ENCODE measurements at regions not wholly inside any gene's neighbourhood (a gene's known extent, or its start where the extent isn't known, plus 50 kb on each side); places are given as distances from the start of the nearest gene placed in this dataset.
A peak's percentile ranks its signal among the peaks of the same experiment; 100 is the strongest.

- DNase-seq (ENCODE audit: low read depth): no peak
- no peak overlapping the region for H3K4me3 ChIP-seq (ENCODE audit: low read depth, low read length)
- TF ChIP-seq CTCF (IDR thresholded peaks at IDR 0.05; ENCODE audit: insufficient read depth, low read depth, low read length, missing control alignments): no peak
Measured at GRCh38 chr1:108053270-108054013, 88.5 kb upstream of the VAV3 start.

GRCh38 chr1:108051631-108052377, 86.8 kb upstream of the VAV3 start:
- no peak for TF ChIP-seq CTCF (IDR thresholded peaks at IDR 0.05; ENCODE audit: insufficient read depth, low read depth, low read length, missing control alignments)
- no peak for DNase-seq (ENCODE audit: low read depth)
- no peak overlapping the region for H3K4me3 ChIP-seq (ENCODE audit: low read depth, low read length)

- H3K4me3 ChIP-seq (ENCODE audit: low read depth, low read length): no peak overlapping the region
- no peak for TF ChIP-seq CTCF (IDR thresholded peaks at IDR 0.05; ENCODE audit: insufficient read depth, low read depth, low read length, missing control alignments)
- DNase-seq (ENCODE audit: low read depth): no peak
Measured at GRCh38 chr1:108050911-108051629, 86.1 kb upstream of the VAV3 start.

- H3K4me3 ChIP-seq (ENCODE audit: low read depth, low read length): no peak overlapping the region
- no peak for TF ChIP-seq CTCF (IDR thresholded peaks at IDR 0.05; ENCODE audit: insufficient read depth, low read depth, low read length, missing control alignments)
- DNase-seq (ENCODE audit: low read depth): no peak
Measured at GRCh38 chr1:108050158-108050557, 85.2 kb upstream of the VAV3 start.

- no peak overlapping the region for H3K4me3 ChIP-seq (ENCODE audit: low read depth, low read length)
- DNase-seq (ENCODE audit: low read depth): peak; percentile 34
- TF ChIP-seq CTCF (IDR thresholded peaks at IDR 0.05; ENCODE audit: insufficient read depth, low read depth, low read length, missing control alignments): peak; percentile 37
Measured at GRCh38 chr1:108049178-108049819, 84.3 kb upstream of the VAV3 start.

- no peak for DNase-seq (ENCODE audit: low read depth)
- no peak overlapping the region for H3K4me3 ChIP-seq (ENCODE audit: low read depth, low read length)
- TF ChIP-seq CTCF (IDR thresholded peaks at IDR 0.05; ENCODE audit: insufficient read depth, low read depth, low read length, missing control alignments): no peak
Measured at GRCh38 chr1:108048301-108049177, 83.6 kb upstream of the VAV3 start.

All from GM12865 (cell line).